ENCODE measurements at regions not wholly inside any gene's neighbourhood (a gene's known extent, or its start where the extent isn't known, plus 50 kb on each side); places are given as distances from the start of the nearest gene placed in this dataset.

DNA sequence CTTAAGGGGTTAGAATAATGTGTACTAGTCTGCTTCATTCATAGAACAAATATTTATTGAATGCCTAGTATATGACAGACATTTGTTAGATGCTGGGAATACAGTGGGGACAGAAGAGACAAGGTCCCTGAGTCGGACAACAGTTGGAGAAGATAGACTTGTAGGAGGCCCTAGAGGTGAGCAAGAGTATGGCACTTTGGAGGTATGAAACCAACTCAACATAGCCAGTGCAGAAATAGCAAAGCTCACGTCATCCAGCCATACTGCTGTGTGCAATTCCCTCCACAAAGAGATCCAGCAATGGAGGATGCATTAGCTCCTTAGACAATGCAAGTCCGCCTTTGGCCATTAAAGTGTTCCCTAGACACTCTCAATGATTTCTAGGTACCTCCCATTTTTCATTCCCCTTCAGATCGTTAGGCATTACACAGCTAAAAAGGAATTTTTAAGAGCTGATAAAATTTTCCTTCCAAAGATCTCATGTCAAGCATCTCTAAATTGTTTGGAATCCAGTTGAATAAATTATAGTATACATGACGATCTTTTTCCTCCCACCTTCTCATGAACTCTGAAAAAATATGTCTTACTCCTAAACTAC lies 1949.6 kb upstream of the WWC1 start:
- ATAC-seq (no peak), DNase-seq (no peak)
- no peaks in the 10 kb centered on the region for H3K36me3 ChIP-seq
- TF ChIP-seq POLR2A (IDR thresholded peaks at IDR 0.05): no peak
- TF ChIP-seq, protein P1, sequence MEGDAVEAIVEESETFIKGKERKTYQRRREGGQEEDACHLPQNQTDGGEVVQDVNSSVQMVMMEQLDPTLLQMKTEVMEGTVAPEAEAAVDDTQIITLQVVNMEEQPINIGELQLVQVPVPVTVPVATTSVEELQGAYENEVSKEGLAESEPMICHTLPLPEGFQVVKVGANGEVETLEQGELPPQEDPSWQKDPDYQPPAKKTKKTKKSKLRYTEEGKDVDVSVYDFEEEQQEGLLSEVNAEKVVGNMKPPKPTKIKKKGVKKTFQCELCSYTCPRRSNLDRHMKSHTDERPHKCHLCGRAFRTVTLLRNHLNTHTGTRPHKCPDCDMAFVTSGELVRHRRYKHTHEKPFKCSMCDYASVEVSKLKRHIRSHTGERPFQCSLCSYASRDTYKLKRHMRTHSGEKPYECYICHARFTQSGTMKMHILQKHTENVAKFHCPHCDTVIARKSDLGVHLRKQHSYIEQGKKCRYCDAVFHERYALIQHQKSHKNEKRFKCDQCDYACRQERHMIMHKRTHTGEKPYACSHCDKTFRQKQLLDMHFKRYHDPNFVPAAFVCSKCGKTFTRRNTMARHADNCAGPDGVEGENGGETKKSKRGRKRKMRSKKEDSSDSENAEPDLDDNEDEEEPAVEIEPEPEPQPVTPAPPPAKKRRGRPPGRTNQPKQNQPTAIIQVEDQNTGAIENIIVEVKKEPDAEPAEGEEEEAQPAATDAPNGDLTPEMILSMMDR (IDR thresholded peaks at IDR 0.05 in 4 of 5, conservative IDR thresholded peaks at IDR 0.05 in 1 of 5): no peak
- no peak overlapping the region for H3K27ac ChIP-seq
- H3K4me1 ChIP-seq: no peaks in the 10 kb centered on the region
- H3K27me3 ChIP-seq: no peaks in the 10 kb centered on the region
- in situ Hi-C loops (cut with MboI; ENCODE audit: low sequenced_read_pairs in 4 of 4): no loop called here
- H3K9me3 ChIP-seq: no peaks in the 10 kb centered on the region
- H3K4me3 ChIP-seq: no peak overlapping the region
- intact Hi-C loops (cut with DNase I; ENCODE audit: low total_unique reads): no loop called here

DNA sequence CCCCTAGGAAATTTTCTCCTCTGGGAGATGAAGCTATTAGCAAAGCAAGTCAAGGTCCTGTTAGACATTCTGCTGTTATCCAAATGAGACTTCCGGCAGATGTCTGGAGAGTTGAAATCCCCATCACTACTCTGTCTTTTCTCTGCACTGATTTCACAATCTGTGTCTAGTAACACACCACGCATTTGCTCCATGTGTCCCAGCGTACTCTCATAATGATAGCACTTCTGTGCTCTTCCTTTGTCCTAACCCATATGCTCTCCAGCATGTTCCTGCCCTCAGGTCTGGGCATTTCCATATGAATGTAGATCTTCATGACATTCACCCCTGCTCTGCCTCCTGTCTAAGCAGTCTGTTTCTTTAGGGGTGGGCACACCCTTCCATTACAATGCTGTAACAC lies 1949.0 kb upstream of the WWC1 start:
- Histone ChIP-seq H3K9me3 (no peaks in the 10 kb centered on the region), H3K36me3 (no peaks in the 10 kb centered on the region), H3K4me1 (no peaks in the 10 kb centered on the region), H3K27me3 (no peaks in the 10 kb centered on the region), H3K27ac (no peak overlapping the region), H3K4me3 (no peak overlapping the region)
- intact Hi-C loops (cut with DNase I; ENCODE audit: low total_unique reads): no loop called here
- no peak for TF ChIP-seq POLR2A (IDR thresholded peaks at IDR 0.05)
- TF ChIP-seq, protein P1 (IDR thresholded peaks at IDR 0.05 in 4 of 5, conservative IDR thresholded peaks at IDR 0.05 in 1 of 5): no peak
- in situ Hi-C loops (cut with MboI; ENCODE audit: low sequenced_read_pairs in 4 of 4): no loop called here
- no peak for DNase-seq
- ATAC-seq: peak in 1 of 2 donors; percentile 24

DNA sequence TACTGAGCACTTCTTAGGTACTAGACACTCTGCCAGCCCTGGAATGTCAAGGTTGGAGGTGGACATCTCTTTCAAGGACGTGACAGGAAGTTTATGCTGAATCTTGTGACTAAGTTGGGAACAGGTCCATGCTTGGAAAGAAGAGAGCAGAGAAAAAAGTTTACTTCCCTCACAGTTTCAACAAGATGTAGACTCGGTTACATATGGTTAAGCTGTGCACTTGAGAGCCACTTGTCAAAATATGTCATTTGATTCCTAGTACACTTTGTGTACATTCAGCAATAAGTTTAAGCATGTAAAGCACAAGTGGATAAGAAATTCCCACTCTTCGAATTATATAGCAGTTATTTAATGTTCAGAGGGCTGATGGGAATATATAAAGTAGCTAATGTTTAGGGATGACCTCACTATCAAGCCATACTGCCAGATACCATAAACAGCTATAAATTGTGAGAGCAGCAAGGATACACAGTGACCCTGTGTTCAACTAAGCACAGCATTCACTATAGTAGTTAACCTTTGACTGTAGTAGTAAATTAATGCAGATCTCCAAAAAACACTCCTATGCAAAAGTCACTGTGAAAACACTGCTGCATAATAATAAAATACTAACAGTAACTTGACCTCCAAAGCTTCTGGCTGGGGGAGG lies 1944.6 kb upstream of the WWC1 start:
- H3K36me3 ChIP-seq: no peaks in the 10 kb centered on the region
- ATAC-seq: no peak
- in situ Hi-C loops (cut with MboI; ENCODE audit: low sequenced_read_pairs in 4 of 4): no loop called here
- no peaks in the 10 kb centered on the region for H3K9me3 ChIP-seq
- no peaks in the 10 kb centered on the region for H3K4me1 ChIP-seq
- intact Hi-C loops (cut with DNase I; ENCODE audit: low total_unique reads): no loop called here
- DNase-seq: no peak
- H3K4me3 ChIP-seq: no peak overlapping the region
- no peak for TF ChIP-seq POLR2A (IDR thresholded peaks at IDR 0.05)
- TF ChIP-seq, protein P1 (IDR thresholded peaks at IDR 0.05 in 4 of 5, conservative IDR thresholded peaks at IDR 0.05 in 1 of 5): no peak
- H3K27ac ChIP-seq: no peak overlapping the region
- H3K27me3 ChIP-seq: no peaks in the 10 kb centered on the region

DNA sequence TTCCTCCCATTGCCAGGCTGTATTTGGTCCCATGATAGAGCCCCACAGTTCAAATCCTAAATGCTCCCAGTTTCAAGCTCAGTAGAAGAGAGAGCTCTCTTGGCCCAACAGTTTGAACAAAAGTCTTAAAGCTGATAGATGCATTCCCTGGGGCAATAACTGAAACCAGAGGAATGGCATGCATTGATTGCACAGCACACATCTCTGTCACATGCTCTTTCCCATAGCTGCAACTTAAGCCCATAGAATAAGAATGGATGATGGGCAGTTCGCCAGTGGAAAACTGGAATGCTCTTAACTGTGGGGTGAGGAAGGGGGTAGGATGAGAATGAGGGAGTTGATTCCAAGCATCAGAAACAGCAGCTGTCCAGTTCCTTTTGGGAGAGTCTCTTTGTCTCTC lies 1942.4 kb upstream of the WWC1 start:
- Histone ChIP-seq H3K36me3 (no peaks in the 10 kb centered on the region), H3K27me3 (no peaks in the 10 kb centered on the region), H3K4me1 (no peaks in the 10 kb centered on the region), H3K4me3 (no peak overlapping the region), H3K27ac (no peak overlapping the region), H3K9me3 (no peaks in the 10 kb centered on the region)
- intact Hi-C loops (cut with DNase I; ENCODE audit: low total_unique reads): no loop called here
- in situ Hi-C loops (cut with MboI; ENCODE audit: low sequenced_read_pairs in 4 of 4): no loop called here
- ATAC-seq: no peak
- no peak for DNase-seq
- TF ChIP-seq, protein P1 (IDR thresholded peaks at IDR 0.05 in 4 of 5, conservative IDR thresholded peaks at IDR 0.05 in 1 of 5): no peak
- no peak for TF ChIP-seq POLR2A (IDR thresholded peaks at IDR 0.05)

Data from gastrocnemius medialis (tissue), 4 donors.